Urinary bladder (tissue), 3 donors: ENCODE measurements at regions not wholly inside any gene's neighbourhood (a gene's known extent, or its start where the extent isn't known, plus 50 kb on each side); places are given as distances from the start of the nearest gene placed in this dataset.
"Not testable (repeated sequence)": the region's sequence is repeated elsewhere in the genome, so short reads cannot be mapped to it uniquely, and the experiment has no call there.

ENCODE experiments used
- DNase-seq: peaks from one replicate; pipeline ENCODE4 v3.0.0-alpha.2; 2015; ENCODE audit errors: extremely low spot score
- H3K27ac ChIP-seq: one replicate; pipeline ENCODE4 v1.5.1; 2013; ENCODE audit warnings: low read depth, mild to moderate bottlenecking, moderate library complexity
- H3K36me3 ChIP-seq: one replicate; pipeline ENCODE4 v1.6.1; 2013; ENCODE audit warnings: mild to moderate bottlenecking, moderate library complexity; ENCODE audit not compliant: insufficient read depth
- H3K4me1 ChIP-seq: one replicate; pipeline ENCODE4 v1.6.1; 2013; ENCODE audit warnings: mild to moderate bottlenecking, moderate library complexity; ENCODE audit not compliant: insufficient read depth
- H3K4me3 ChIP-seq: one replicate; pipeline ENCODE4 v1.5.1; 2013; ENCODE audit warnings: low read depth, low read length
- WGBS: extraction: QIAGEN DNeasy Blood & Tissue Kit; methylation state at CpG from one replicate; pipeline ENCODE4 v1.1.7; 2013; 5-methylcytosine and 5-hydroxymethylcytosine counted together
- donor health status: healthy with polysubstance abuse.
- donor health status: healthy.

DNA sequence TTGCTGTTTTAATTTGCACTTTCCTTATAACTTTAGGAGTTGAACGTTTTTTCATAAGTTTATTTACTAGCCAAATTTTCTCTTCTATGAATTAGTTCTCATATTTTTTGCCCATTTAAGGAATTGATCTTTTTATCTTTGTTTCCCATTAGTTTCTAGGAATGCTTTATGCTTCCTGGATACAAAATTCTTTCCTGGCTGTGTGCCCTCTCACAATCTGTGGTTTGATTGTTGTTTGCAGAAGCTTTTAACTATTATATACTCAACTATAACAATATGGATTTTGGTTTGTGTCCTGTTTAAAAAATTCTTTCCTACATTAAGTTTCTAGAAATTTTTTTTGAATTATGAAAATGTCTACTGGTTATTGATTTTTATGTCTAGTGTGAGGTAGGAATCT, 206.3 kb downstream of the CSNK1G3 start:
- Histone ChIP-seq H3K4me1 (no peaks in the 10 kb centered on the region), H3K27ac (no peak overlapping the region), H3K36me3 (no peaks in the 10 kb centered on the region), H3K4me3 (no peak overlapping the region)
- DNase-seq: no peak
- WGBS: 38% methylated on average over 1 of the region's 1 CpG

DNA sequence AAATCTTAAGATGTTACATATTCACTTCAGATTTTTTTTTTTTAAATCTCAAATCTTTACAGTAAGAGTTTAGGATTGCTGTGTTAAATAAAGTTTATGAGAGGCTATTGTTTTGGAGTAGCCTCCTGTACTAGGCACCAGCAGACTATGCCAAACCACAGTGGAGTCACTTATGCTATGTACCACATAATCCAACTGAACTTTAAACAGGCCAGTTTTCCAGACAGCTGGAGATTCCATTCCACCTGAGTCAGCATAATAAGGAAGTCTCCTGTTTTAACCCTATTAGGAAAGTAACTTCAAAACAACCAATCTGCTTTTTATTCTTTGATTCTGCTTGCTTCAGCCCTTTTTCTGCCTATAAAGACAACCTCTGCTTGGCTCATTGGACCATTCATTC, 205.2 kb downstream of the CSNK1G3 start:
- no peak overlapping the region for H3K4me3 ChIP-seq
- H3K27ac ChIP-seq: no peak overlapping the region
- no peak for DNase-seq
- no peaks in the 10 kb centered on the region for H3K4me1 ChIP-seq
- no peaks in the 10 kb centered on the region for H3K36me3 ChIP-seq

DNA sequence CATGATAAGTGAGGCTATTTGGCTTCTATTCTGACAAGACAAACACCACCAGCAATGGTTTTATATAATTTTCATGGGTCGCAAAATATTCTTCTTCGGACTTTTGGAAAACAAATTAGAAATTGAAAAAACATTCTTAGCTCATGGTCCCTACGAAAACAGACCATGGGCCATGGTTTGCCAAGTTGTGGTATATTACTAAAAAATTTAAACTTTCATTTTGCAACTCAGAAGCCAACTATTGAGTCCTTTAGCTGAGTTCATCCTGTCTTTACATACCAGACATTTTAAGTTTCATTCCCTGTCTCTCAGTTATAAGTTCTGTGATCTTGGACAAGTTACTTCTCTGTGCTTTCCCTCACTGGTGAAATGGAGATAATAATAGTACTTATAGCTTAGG, 198.1 kb downstream of the CSNK1G3 start:
- no peak overlapping the region for H3K27ac ChIP-seq
- no peaks in the 10 kb centered on the region for H3K4me1 ChIP-seq
- WGBS: 70% methylated on average over 3 of the region's 3 CpGs
- H3K4me3 ChIP-seq: no peak overlapping the region
- no peak for DNase-seq
- no peaks in the 10 kb centered on the region for H3K36me3 ChIP-seq

DNA sequence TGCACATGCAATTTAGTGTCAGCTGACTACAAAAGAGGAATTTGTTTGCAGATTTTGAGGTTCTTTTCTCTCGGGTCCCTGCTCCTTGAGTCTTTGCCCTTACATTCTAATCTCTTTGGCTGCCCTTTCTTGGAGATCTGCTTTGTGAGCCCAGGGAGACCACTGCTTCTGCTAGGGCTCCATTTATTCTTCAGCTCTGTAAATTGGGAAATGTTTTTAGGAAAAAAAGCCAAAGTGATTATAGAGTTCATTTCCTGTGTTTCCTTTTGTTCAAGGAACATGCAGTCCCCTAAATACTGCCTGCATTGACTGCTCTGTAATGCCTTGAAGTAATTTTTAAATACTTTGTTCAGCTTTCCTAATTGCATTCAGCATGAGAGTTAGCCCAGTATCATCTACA, 197.4 kb downstream of the CSNK1G3 start:
- 25% methylated on average over 1 of the region's 1 CpG for WGBS
- Histone ChIP-seq H3K4me1 (no peaks in the 10 kb centered on the region), H3K27ac (no peak overlapping the region), H3K4me3 (no peak overlapping the region), H3K36me3 (no peaks in the 10 kb centered on the region)
- DNase-seq: no peak

DNA sequence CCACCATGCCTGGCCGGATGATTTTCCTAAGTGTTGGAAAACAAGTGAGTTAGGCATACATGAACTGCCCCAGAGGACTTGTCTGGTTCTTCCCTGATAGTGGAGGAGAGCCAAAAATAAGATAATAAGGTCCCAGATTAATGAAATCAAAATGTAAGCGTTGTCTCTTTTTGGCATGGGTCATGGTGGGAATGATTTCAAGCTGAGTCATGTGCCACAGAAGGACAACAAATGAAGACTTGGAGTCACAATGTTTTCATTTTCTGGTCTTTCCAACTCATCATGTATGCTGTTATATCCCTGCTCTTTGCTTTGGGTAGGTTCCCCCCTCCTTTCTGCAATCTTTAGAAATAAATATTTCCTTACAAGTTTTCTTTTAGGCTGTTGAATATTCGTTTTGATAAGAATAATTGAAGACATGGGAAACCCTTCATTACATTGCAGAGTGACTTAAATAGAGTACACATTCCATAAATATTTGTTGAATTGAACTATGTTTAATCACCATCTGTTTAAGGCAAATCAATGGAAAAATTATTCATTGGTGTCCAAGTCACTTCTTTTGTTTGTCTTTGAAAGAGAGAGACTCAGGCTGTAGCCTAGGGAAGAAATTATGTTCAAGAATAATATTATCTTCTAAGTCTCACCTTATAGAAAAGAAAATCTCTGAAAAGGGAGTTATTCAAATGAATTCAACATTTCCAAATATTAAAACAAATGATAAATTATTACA, 196.3 kb downstream of the CSNK1G3 start:
- WGBS: 13% methylated on average over 3 of the region's 3 CpGs
- no peak for DNase-seq
- Histone ChIP-seq H3K36me3 (no peaks in the 10 kb centered on the region), H3K4me1 (no peaks in the 10 kb centered on the region), H3K27ac (no peak overlapping the region), H3K4me3 (no peak overlapping the region)

DNA sequence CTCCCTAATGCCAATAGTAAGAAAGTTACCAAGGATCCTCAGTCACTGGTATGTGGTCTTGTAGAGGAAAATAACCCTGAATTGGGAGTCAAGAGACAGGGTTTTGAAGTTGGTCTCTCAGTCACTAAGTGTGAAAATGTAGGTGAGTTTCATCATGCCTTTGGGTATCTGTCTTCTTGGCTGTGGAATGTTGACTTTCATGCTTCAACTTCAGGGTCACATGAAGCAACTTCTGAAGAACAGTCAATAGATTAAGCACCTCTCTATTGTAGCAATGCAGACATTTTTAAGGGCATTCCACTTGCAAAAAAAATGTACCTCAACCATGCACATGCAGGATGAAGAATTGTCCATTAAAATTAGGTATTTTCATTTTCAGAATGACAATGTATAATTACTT, 194.6 kb downstream of the CSNK1G3 start:
- no peak for DNase-seq
- H3K27ac ChIP-seq: no peak overlapping the region

DNA sequence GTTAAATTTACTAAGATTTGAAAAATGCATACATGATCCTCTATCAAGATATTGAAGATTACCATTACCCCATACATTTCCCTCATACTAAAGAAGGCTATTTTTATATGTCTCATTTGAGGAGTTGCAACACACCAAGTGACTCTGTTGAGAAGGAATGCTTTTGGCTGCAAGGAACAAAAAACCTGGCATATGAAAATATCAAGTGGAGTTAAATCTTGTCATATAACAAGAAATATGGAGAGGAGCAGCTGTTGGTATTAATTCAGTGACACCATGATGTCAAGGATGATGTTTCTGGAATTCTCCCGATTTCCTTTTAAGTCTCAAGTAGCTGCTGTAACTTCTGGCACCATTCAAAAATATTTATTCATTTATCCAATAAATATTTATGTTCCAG, 193.8 kb downstream of the CSNK1G3 start:
- H3K4me1 ChIP-seq: no peaks in the 10 kb centered on the region
- DNase-seq: no peak
- H3K4me3 ChIP-seq: no peak overlapping the region
- no peak overlapping the region for H3K27ac ChIP-seq
- no peaks in the 10 kb centered on the region for H3K36me3 ChIP-seq
- 51% methylated on average over 1 of the region's 1 CpG for WGBS

More for the DNA sequence above, 194.6 kb downstream of the CSNK1G3 start:
- H3K36me3 ChIP-seq: no peaks in the 10 kb centered on the region
- no peaks in the 10 kb centered on the region for H3K4me1 ChIP-seq
- H3K4me3 ChIP-seq: no peak overlapping the region

DNA sequence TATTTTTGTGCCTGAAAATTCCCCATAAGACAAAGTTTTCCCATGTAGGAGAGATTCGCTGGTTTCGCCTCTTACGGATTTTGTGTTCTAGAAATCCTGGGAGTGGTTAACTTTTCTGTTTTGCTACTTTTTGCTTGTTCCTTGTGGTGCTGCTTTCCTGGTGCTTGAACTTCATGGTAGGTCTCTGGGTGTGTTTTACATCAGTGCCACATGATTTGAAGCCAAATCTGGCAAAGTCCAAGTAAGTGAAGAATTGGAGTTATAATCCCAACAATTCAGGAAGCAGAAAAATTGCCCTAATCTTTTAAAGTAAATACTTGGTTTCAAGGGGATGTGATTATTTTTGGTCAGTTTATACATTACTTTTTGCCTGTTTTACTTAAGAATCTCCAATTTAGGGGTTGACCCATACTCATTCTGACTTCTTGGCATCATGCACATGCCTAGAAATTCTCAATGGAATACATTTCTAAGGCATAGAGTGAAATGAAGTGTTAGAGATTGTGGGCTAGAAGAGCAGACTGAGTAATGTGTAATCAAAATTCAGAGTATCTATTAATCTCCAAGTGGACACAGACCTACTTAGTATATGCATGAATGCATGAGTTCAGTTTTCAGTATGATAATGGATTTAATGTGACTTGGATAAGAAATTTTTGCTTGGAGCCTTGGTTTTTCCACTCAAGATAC, 189.7 kb downstream of the CSNK1G3 start:
- H3K4me3 ChIP-seq: no peak overlapping the region
- H3K4me1 ChIP-seq: no peaks in the 10 kb centered on the region
- no peaks in the 10 kb centered on the region for H3K36me3 ChIP-seq
- no peak for DNase-seq
- 95% methylated on average over 3 of the region's 3 CpGs for WGBS
- H3K27ac ChIP-seq: no peak overlapping the region

DNA sequence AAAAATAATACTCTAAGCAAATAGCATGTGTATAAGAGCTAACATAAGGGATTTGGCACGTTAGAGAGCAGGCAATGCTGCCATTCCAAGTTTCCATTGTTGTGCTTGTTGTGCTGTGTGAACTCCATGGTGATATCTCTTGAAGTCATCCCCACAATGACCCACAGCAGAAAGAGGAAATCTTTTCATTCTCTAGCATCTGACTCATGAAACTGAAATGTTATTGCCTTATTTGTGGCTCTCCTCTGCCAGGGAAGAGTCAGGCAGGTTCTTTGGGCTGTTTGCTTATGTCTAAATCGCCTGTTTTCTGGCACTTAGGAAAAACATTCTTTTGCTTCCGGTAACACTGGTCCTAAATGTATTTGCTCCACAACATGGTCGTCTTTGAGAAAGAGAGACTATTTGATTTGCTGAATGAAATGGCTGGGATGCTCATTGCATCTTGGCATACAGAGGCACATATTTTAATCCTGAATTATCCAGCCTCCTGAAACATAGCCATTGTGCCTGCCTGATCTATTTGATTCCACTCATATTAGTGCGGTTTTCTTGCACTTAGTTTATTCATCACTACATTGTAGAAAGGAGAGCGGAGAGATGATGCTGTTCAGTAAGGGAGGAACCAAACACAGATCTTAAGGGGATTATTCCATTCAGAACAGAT, 188.8 kb downstream of the CSNK1G3 start:
- Histone ChIP-seq H3K4me3 (no peak overlapping the region), H3K4me1 (no peaks in the 10 kb centered on the region), H3K36me3 (no peaks in the 10 kb centered on the region), H3K27ac (no peak overlapping the region)
- whole genome bisulfite sequencing: 27% methylated on average over 6 of the region's 6 CpGs
- no peak for DNase-seq

DNA sequence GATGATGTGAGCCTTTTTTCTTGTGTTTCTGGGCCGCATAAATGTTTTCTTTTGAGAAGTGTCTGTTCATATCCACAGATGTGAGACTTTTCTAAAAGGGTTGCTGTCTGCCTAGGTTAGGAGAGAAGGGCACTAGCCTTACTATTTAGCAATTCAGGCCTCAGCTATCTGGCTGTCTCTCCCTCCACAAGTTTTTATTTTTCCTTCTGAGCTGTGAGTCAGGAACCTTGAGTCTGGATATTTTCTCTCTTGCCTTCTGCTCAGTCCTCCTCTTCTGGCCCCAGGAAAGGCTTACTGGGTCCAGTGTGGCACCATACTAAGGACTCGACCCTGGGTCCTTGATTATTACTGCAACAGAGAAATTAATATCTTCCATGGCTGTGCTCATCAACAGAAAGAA, 187.6 kb downstream of the CSNK1G3 start:
- no peak for DNase-seq
- Histone ChIP-seq H3K4me3 (no peak overlapping the region), H3K4me1 (no peaks in the 10 kb centered on the region), H3K36me3 (no peaks in the 10 kb centered on the region), H3K27ac (no peak overlapping the region)
- WGBS: 90% methylated on average over 2 of the region's 2 CpGs

DNA sequence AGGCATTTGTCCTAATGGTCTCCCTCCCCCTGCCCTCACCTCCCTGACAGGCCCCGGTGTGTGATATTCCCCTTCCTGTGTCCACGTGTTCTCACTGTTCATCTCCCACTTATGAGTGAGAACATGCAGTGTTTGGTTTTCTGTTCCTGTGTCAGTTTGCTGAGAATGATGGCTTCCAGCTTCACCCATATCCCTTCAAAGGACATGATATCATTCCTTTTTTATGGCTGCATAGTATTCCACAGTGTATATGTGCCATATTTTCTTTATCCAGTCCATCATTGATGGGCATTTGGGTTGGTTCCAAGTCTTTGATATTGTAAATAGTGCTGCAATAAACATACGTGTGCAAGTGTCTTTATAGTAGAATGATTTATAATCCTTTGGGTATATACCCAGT, 187.0 kb downstream of the CSNK1G3 start:
- not testable (repeated sequence) for H3K4me1 ChIP-seq, DNase-seq, H3K4me3 ChIP-seq, H3K36me3 ChIP-seq, H3K27ac ChIP-seq
- WGBS: 88% methylated on average over 3 of the region's 3 CpGs

DNA sequence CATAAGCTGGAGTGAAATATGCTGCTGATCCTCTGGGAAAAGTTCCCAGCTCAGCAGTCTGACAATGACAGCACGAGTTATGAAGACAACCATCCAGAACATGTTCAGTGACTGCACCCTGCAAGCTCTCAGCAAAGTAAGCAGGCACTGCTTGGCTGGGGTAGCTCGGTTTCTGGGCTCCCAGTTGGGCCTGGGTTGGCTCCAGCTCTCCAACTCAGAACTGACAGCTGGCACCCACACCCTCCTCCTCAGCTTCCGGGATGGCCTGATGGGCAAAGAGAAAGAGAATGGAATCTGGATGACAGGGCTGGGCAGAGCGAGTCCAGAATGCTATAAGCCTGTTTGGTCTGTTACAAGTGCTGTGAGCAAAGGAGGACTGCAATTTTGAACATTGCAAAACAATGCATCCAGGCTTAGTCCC, 185.0 kb downstream of the CSNK1G3 start:
- 19% methylated on average over 4 of the region's 4 CpGs for WGBS
- DNase-seq: no peak
- H3K4me3 ChIP-seq: no peak overlapping the region
- no peaks in the 10 kb centered on the region for H3K36me3 ChIP-seq
- H3K27ac ChIP-seq: no peak overlapping the region
- no peaks in the 10 kb centered on the region for H3K4me1 ChIP-seq

DNA sequence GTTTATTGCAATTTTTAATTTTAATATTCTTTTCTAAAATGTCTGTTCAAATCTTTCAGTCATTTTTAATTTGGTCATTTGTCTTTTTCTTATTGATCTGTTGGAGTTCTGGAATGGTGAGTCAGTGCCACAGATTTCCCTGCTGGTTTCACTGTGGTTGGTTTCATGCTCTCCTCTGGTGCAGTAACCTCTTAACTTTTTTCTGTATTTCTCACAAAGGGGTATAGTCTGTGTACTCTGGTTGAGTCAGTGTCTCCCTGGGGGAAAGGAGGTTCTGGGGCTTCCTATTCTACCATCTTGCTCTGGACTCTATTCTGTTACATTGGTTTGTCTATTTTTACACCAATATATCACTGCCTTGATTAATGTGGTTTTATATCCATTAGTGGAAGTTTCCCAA, 178.8 kb downstream of the CSNK1G3 start:
- H3K4me3 ChIP-seq: no peak overlapping the region
- DNase-seq: no peak

DNA sequence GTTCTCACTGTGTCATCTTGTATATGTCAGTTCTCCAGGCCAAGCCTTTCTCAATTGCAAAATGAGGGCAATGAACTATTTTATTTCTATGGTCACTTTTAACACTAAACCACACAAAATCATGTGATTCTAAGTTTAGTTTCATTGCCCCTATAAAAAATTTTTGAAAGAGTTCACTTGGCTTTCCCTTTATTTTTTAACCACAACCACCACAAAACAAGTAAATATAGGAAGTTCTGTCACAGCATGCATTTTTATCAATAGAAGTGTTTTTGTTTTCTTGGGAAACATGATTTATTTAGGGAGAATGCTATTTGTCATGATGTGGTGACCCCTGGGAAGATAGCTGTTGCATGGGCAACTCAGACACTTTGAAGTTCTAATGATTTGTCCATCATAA, 169.1 kb downstream of the CSNK1G3 start:
- Histone ChIP-seq H3K4me1 (no peaks in the 10 kb centered on the region), H3K36me3 (no peaks in the 10 kb centered on the region), H3K27ac (no peak overlapping the region), H3K4me3 (no peak overlapping the region)
- DNase-seq: no peak

More for the DNA sequence above, 178.8 kb downstream of the CSNK1G3 start:
- Histone ChIP-seq H3K4me1 (no peaks in the 10 kb centered on the region), H3K27ac (no peak overlapping the region), H3K36me3 (no peaks in the 10 kb centered on the region)
